GM12878 (cell line): ENCODE measurements at regions not wholly inside any gene's neighbourhood (a gene's known extent, or its start where the extent isn't known, plus 50 kb on each side); places are given as distances from the start of the nearest gene placed in this dataset.

Experiments
- ATAC-seq: fragments of 200-7000 bp; cut with Tn5 transposase; 3 replicates; pipeline ENCODE4 v1.9.1; 2020; ENCODE audit warnings: mild to moderate bottlenecking, moderate library complexity
- BruUV-seq: library from RNA; stranded (reverse); fragments of 400-500 nt; replicated peaks from 2 replicates; lab custom pipeline; 2021; lab: Mats Ljungman, UMichigan
- CTCF ChIA-PET: fragments of 300-600 bp; sonication (Branson Sonifier 250); formaldehyde crosslinking; extraction: SDS; loops from one replicate; lab custom pipeline; 2021; ENCODE audit warnings: inconsistent platforms; lab: Yijun Ruan, JAX
- POLR2A ChIA-PET: fragments of 350-600 bp; formaldehyde crosslinking; extraction: SDS; loops from one replicate; lab custom pipeline; 2021; ENCODE audit warnings: inconsistent platforms; lab: Charles Lee
- RAD21 ChIA-PET: fragments of 300-600 bp; sonication (Branson Sonifier 250); formaldehyde crosslinking; loops from one replicate; lab custom pipeline; 2023; ENCODE audit warnings: antibody characterized with exemption; ENCODE audit not compliant: unreplicated experiment; lab: Charles Lee
- SMC1A ChIA-PET: fragments of 300-600 bp; sonication (Branson Sonifier 250); formaldehyde crosslinking; loops from one replicate; lab custom pipeline; 2023; ENCODE audit not compliant: unreplicated experiment, uncharacterized antibody; lab: Charles Lee
- DNase-seq: peaks from one replicate; pipeline ENCODE4 v3.0.0-alpha.2; 2011; ENCODE audit warnings: low read depth, low spot score
- FAIRE-seq: peaks from 3 replicates; lab custom pipeline; 2011; peaks lifted over from hg19 to GRCh38; lab: Jason Lieb, UNC
- H2AFZ ChIP-seq: 2 replicates; pipeline ENCODE4 v1.6.0; 2011; ENCODE audit warnings: low read depth, low read length, control low read depth; ENCODE audit not compliant: control insufficient read depth
- H3K27ac ChIP-seq: 2 replicates; pipeline ENCODE4 v1.5.1; 2011; ENCODE audit warnings: control low read depth; ENCODE audit not compliant: control insufficient read depth, insufficient read depth
- H3K27me3 ChIP-seq, 2 experiments: replicated peaks in 1 of 2; 2 replicates each; pipeline versions ENCODE4 v1.6.0 to v1.6.1; 2011; ENCODE audit warnings: low read length in 1 of 2; ENCODE audit not compliant: control insufficient read depth in 2 of 2, insufficient read depth in 2 of 2
- H3K36me3 ChIP-seq, 2 experiments: 2 replicates each; pipeline ENCODE4 v1.5.1; 2011; ENCODE audit warnings: low read length in 1 of 2; ENCODE audit not compliant: control insufficient read depth in 2 of 2, insufficient read depth in 2 of 2
- H3K4me1 ChIP-seq: 2 replicates; pipeline ENCODE4 v1.6.1; 2011; ENCODE audit warnings: mild to moderate bottlenecking, low read length, moderate library complexity, mixed read lengths; ENCODE audit not compliant: control insufficient read depth, insufficient read depth
- H3K4me2 ChIP-seq: 2 replicates; pipeline ENCODE4 v1.6.0; 2011; ENCODE audit warnings: control low read depth; ENCODE audit not compliant: control insufficient read depth, insufficient read depth
- H3K4me3 ChIP-seq: fragments of 200-600 bp; sonication (generic); 2 replicates; pipeline ENCODE4 v1.5.1; 2016
- H3K79me2 ChIP-seq: 2 replicates; pipeline ENCODE4 v1.6.0; 2011; ENCODE audit warnings: low read length; ENCODE audit not compliant: control insufficient read depth, insufficient read depth
- H3K9ac ChIP-seq: 2 replicates; pipeline ENCODE4 v1.8.0; 2011; ENCODE audit warnings: low read length, control low read depth, mixed read lengths; ENCODE audit not compliant: control insufficient read depth, insufficient read depth
- H3K9me3 ChIP-seq: replicated peaks from 3 replicates; pipeline ENCODE4 v1.5.1; 2011; ENCODE audit warnings: mild to moderate bottlenecking, low read length; ENCODE audit not compliant: control insufficient read depth, insufficient read depth
- H4K20me1 ChIP-seq: 2 replicates; pipeline ENCODE4 v1.6.0; 2011; ENCODE audit not compliant: control insufficient read depth, insufficient read depth
- ATF7 ChIP-seq: fragments of 450-650 bp; IDR thresholded peaks from 2 replicates; pipeline ENCODE4 v1.6.1; 2016; ENCODE audit warnings: low read depth, mild to moderate bottlenecking
- CHD2 ChIP-seq: IDR thresholded peaks from 2 replicates; pipeline ENCODE4 v1.6.1; 2011; ENCODE audit warnings: low read depth, low read length, improper control_type of control experiment, borderline replicate concordance
- CHD4 ChIP-seq: fragments of 200-600 bp; sonication (generic); IDR thresholded peaks from 2 replicates; pipeline ENCODE4 v1.6.1; 2016; ENCODE audit warnings: mild to moderate bottlenecking
- DPF2 ChIP-seq: fragments of 450-650 bp; IDR thresholded peaks from 2 replicates; pipeline ENCODE4 v1.6.1; 2017; ENCODE audit warnings: mild to moderate bottlenecking
- E4F1 ChIP-seq: fragments of 450-650 bp; IDR thresholded peaks from 2 replicates; pipeline ENCODE4 v1.6.1; 2018; ENCODE audit warnings: borderline replicate concordance, mild to moderate bottlenecking; ENCODE audit not compliant: partially characterized antibody
- EED ChIP-seq: sonication (generic); IDR thresholded peaks from 2 replicates; pipeline ENCODE4 v1.6.1; 2016; ENCODE audit warnings: antibody characterized with exemption, low read depth
- MEF2B ChIP-seq: fragments of 450-650 bp; IDR thresholded peaks from 2 replicates; pipeline ENCODE4 v1.6.1; 2018; ENCODE audit warnings: mild to moderate bottlenecking, moderate library complexity; ENCODE audit not compliant: partially characterized antibody, poor library complexity, severe bottlenecking
- MTA2 ChIP-seq: fragments of 450-650 bp; IDR thresholded peaks from 2 replicates; pipeline ENCODE4 v1.6.1; 2016; ENCODE audit warnings: low read depth, mild to moderate bottlenecking, moderate library complexity
- NFYB ChIP-seq: IDR thresholded peaks from 2 replicates; pipeline ENCODE4 v1.6.1; 2011; ENCODE audit warnings: low read depth, mild to moderate bottlenecking, low read length, improper control_type of control experiment, moderate library complexity; ENCODE audit not compliant: insufficient read depth
- NR2C1 ChIP-seq: fragments of 450-650 bp; IDR thresholded peaks from 2 replicates; pipeline ENCODE4 v1.6.1; 2017; ENCODE audit warnings: antibody characterized with exemption, mild to moderate bottlenecking, moderate library complexity
- RCOR1 ChIP-seq: conservative IDR thresholded peaks from 2 replicates; pipeline ENCODE4 v1.6.1; 2012; ENCODE audit warnings: low read depth, low read length, improper control_type of control experiment
- SMC3 ChIP-seq: IDR thresholded peaks from 2 replicates; pipeline ENCODE4 v1.6.1; 2011; ENCODE audit warnings: low read length, improper control_type of control experiment, borderline replicate concordance
- USF2 ChIP-seq: IDR thresholded peaks from 2 replicates; pipeline ENCODE4 v1.6.1; 2011; ENCODE audit warnings: low read depth, low read length, improper control_type of control experiment, borderline replicate concordance
- WRNIP1 ChIP-seq: IDR thresholded peaks from 2 replicates; pipeline ENCODE4 v1.6.1; 2011; ENCODE audit warnings: low read depth, low read length, improper control_type of control experiment, borderline replicate concordance
- ZBTB11 ChIP-seq: fragments of 450-650 bp; formaldehyde crosslinking; IDR thresholded peaks from 2 replicates; pipeline ENCODE4 v1.5.0; 2022; ENCODE audit warnings: mild to moderate bottlenecking, missing genetic modification characterization
- WGBS: methylation state at CpG from one replicate; pipeline ENCODE4 v1.1.6; 2016; ENCODE audit warnings: low lambda C conversion rate; ENCODE audit not compliant: insufficient replicate concordance, insufficient coverage; ENCODE audit errors: missing lambda C conversion rate; 5-methylcytosine and 5-hydroxymethylcytosine counted together
- in situ Hi-C: fragments of 300-500 bp; cut with MboI; formaldehyde crosslinking; loops from 9 replicates; pipeline ENCODE4 v1.14.3; 2018; ENCODE audit warnings: mixed read lengths
- intact Hi-C: fragments of 100-400 bp; cut with micrococcal nuclease; formaldehyde crosslinking; loops from one replicate; pipeline ENCODE4 v1.14.2; 2022; ENCODE audit not compliant: unreplicated experiment
- TF ChIP-seq, protein P1 (sequence below): IDR thresholded peaks from 2 replicates; pipeline ENCODE4 v1.6.1; 2012; ENCODE audit warnings: low read depth, low read length, improper control_type of control experiment
- TF ChIP-seq, protein P2 (sequence below): IDR thresholded peaks from 2 replicates; pipeline ENCODE4 v1.6.1; 2012; ENCODE audit warnings: low read length, inconsistent platforms

GRCh38 chr2:129866391-129866790, 113.1 kb upstream of the RAB6C start:
- WGBS = 74% methylated on average over 3 of the region's 3 CpGs
- no peak overlapping the region for H2AFZ ChIP-seq
- H4K20me1 ChIP-seq = 0 out of 2 replicates have a peak, but pooled peaks cover 2% of the 10 kb centered on the region
- H3K9ac ChIP-seq = no peak overlapping the region
- no peak overlapping the region for H3K27ac ChIP-seq
- H3K27me3 ChIP-seq = no peaks in the 10 kb centered on the region; a peak in 1 of 4 replicates
- POLR2A ChIA-PET = no interaction called here
- RAD21 ChIA-PET = no interaction called here
- in situ Hi-C loops = no loop called here
- SMC1A ChIA-PET = interaction anchor here (0.8 kb wide), 1 partner anchor 60 kb away, joined by 3 read pairs; no protein-coding TSS in a partner anchor
- no peaks in the 10 kb centered on the region for H3K4me1 ChIP-seq
- DNase-seq (no peak), FAIRE-seq (no peak), ATAC-seq (no peak)
- no TSS peak for BruUV-seq
- H3K36me3 ChIP-seq = no peaks in the 10 kb centered on the region
- CTCF ChIA-PET = no interaction called here
- no peaks in the 10 kb centered on the region for H3K79me2 ChIP-seq
- intact Hi-C loops = no loop called here
- H3K4me3 ChIP-seq = no peak overlapping the region
- no peaks in the 10 kb centered on the region for H3K9me3 ChIP-seq
- H3K4me2 ChIP-seq = no peak overlapping the region
- TF ChIP-seq WRNIP1 (no peak), CHD4 (no peak), NFYB (no peak), RCOR1 (no peak), E4F1 (no peak), CHD2 (no peak), ZBTB11 (no peak), MTA2 (no peak), SMC3 (no peak), USF2 (no peak), EED (no peak), NR2C1 (no peak), MEF2B (no peak), ATF7 (no peak), DPF2 (no peak)
- TF ChIP-seq, protein P1, sequence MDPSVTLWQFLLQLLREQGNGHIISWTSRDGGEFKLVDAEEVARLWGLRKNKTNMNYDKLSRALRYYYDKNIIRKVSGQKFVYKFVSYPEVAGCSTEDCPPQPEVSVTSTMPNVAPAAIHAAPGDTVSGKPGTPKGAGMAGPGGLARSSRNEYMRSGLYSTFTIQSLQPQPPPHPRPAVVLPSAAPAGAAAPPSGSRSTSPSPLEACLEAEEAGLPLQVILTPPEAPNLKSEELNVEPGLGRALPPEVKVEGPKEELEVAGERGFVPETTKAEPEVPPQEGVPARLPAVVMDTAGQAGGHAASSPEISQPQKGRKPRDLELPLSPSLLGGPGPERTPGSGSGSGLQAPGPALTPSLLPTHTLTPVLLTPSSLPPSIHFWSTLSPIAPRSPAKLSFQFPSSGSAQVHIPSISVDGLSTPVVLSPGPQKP = no peak
- TF ChIP-seq, protein P2, sequence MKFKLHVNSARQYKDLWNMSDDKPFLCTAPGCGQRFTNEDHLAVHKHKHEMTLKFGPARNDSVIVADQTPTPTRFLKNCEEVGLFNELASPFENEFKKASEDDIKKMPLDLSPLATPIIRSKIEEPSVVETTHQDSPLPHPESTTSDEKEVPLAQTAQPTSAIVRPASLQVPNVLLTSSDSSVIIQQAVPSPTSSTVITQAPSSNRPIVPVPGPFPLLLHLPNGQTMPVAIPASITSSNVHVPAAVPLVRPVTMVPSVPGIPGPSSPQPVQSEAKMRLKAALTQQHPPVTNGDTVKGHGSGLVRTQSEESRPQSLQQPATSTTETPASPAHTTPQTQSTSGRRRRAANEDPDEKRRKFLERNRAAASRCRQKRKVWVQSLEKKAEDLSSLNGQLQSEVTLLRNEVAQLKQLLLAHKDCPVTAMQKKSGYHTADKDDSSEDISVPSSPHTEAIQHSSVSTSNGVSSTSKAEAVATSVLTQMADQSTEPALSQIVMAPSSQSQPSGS = no peak
